ENCODE measurements at regions not wholly inside any gene's neighbourhood (a gene's known extent, or its start where the extent isn't known, plus 50 kb on each side); places are given as distances from the start of the nearest gene placed in this dataset.

DNA sequence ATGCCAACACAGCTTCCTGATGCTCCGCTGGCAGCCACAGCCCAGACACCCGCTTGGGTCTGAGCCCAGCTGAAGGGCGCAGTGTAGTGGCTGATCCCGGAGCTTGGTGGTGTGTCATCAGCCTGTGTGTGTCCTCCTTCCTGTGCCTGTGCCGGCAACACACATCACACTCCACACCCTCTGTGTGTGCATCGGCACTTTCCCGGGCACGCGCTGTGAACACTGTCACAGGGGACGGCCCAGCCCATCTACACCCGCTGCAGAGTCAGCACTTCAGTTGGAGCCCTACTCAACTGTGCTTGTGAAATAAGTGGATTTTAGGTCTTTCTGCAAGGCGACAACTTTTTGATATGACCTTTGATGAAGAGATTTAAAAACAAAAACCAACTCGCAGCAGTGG is 189.4 kb downstream of the IRX2 start:
- no peak for ATAC-seq

DNA sequence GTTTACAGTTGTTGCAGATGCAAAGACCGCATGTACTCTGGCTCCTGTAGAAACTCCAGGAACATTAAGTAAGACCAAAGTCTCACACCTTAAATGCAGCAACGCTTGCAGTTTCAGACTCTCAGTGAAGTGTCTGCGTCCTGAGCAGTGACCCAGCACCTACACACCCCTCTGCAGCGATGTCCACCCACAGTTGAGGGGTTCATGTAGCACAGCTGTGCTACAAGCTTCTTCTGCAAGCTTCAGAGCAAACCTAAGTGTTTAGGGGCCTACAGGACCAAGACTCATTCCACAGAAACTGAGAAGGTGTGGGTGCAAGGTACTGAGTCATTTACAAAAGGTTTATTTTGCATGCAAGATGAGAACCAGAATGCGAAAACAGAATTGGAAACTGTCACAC is 191.0 kb downstream of the IRX2 start:
- no peak for ATAC-seq
- in situ Hi-C loops (cut with MboI; ENCODE audit: low sequenced_read_pairs in 4 of 4), result no loop called here

More for the DNA sequence above, 189.4 kb downstream of the IRX2 start:
- no peak for DNase-seq
- in situ Hi-C loops (cut with MboI; ENCODE audit: low sequenced_read_pairs in 4 of 4), result no loop called here
- no peaks in the 10 kb centered on the region for H3K4me1 ChIP-seq
- H3K27ac ChIP-seq, result no peak overlapping the region
- no peaks in the 10 kb centered on the region for H3K27me3 ChIP-seq
- intact Hi-C loops (cut with DNase I; ENCODE audit: low total_unique reads), result no loop called here
- H3K36me3 ChIP-seq, result no peaks in the 10 kb centered on the region
- no peaks in the 10 kb centered on the region for H3K9me3 ChIP-seq
- TF ChIP-seq, protein P1, sequence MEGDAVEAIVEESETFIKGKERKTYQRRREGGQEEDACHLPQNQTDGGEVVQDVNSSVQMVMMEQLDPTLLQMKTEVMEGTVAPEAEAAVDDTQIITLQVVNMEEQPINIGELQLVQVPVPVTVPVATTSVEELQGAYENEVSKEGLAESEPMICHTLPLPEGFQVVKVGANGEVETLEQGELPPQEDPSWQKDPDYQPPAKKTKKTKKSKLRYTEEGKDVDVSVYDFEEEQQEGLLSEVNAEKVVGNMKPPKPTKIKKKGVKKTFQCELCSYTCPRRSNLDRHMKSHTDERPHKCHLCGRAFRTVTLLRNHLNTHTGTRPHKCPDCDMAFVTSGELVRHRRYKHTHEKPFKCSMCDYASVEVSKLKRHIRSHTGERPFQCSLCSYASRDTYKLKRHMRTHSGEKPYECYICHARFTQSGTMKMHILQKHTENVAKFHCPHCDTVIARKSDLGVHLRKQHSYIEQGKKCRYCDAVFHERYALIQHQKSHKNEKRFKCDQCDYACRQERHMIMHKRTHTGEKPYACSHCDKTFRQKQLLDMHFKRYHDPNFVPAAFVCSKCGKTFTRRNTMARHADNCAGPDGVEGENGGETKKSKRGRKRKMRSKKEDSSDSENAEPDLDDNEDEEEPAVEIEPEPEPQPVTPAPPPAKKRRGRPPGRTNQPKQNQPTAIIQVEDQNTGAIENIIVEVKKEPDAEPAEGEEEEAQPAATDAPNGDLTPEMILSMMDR (IDR thresholded peaks at IDR 0.05 in 4 of 5, conservative IDR thresholded peaks at IDR 0.05 in 1 of 5), result no peak
- TF ChIP-seq POLR2A (IDR thresholded peaks at IDR 0.05), result no peak
- H3K4me3 ChIP-seq, result no peak overlapping the region

DNA sequence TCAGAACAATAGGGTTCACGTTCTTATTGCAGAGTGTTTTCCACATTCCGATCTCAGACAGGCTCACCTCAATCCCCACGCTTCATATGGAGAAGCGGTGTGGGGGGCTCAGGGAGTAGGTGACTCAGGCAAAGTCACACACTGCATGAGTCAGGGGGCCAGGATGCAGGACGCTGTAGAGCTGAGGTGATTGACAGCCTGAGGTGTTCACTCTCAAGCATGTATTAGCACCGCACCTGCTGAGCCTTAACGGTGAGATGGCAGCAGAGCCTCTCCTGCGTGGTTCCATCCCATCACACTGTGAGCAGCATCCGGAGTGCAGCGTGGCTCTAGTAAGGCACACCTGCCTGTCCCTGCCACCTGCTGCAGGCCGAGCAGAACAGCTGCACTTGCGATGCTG is 194.0 kb downstream of the IRX2 start:
- no peak overlapping the region for H3K4me3 ChIP-seq
- no peaks in the 10 kb centered on the region for H3K36me3 ChIP-seq
- DNase-seq (no peak), ATAC-seq (no peak)
- intact Hi-C loops (cut with DNase I; ENCODE audit: low total_unique reads), result no loop called here
- H3K9me3 ChIP-seq, result no peaks in the 10 kb centered on the region
- no peak overlapping the region for H3K27ac ChIP-seq
- in situ Hi-C loops (cut with MboI; ENCODE audit: low sequenced_read_pairs in 4 of 4), result no loop called here
- no peaks in the 10 kb centered on the region for H3K4me1 ChIP-seq
- TF ChIP-seq, protein P1 (IDR thresholded peaks at IDR 0.05 in 4 of 5, conservative IDR thresholded peaks at IDR 0.05 in 1 of 5), result no peak
- no peak for TF ChIP-seq POLR2A (IDR thresholded peaks at IDR 0.05)
- H3K27me3 ChIP-seq, result no peaks in the 10 kb centered on the region

More for the DNA sequence above, 191.0 kb downstream of the IRX2 start:
- Histone ChIP-seq H3K9me3 (no peaks in the 10 kb centered on the region), H3K4me3 (no peak overlapping the region), H3K27me3 (no peaks in the 10 kb centered on the region), H3K4me1 (no peaks in the 10 kb centered on the region), H3K27ac (no peak overlapping the region), H3K36me3 (no peaks in the 10 kb centered on the region)
- DNase-seq, result no peak
- TF ChIP-seq, protein P1 (IDR thresholded peaks at IDR 0.05 in 4 of 5, conservative IDR thresholded peaks at IDR 0.05 in 1 of 5), result no peak
- TF ChIP-seq POLR2A (IDR thresholded peaks at IDR 0.05), result no peak
- intact Hi-C loops (cut with DNase I; ENCODE audit: low total_unique reads), result no loop called here

DNA sequence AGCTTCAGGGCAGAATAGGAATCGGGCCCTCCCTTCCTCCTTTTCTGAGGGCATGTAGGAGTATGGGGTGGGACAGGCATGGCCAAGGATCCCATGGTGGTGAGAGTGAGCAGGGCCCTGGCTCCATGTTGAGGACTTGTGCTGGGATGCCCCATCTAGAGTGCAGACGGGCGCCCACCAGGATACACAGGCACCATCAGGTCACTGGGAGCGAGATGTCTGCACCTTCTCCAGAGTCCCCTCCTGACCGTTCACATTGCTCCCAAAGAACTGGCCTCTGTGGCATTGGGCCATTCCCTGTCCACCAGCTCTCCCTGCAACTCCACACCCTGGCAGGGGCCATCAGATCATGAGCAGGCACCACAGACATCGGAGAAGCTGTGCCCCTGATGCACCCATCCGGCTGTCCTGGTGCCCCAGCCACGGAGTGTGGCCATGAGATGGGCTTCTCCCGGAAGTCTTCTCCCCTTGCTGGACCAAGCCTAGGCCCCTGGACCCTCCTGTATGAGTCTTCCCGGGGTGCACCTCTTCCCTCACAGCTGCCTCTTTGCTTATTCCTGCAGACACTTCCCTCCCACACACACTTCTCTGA is 195.0 kb downstream of the IRX2 start:
- Histone ChIP-seq H3K4me3 (no peak overlapping the region), H3K27me3 (no peaks in the 10 kb centered on the region), H3K36me3 (no peaks in the 10 kb centered on the region), H3K9me3 (no peaks in the 10 kb centered on the region), H3K4me1 (no peaks in the 10 kb centered on the region), H3K27ac (no peak overlapping the region)
- intact Hi-C loops (cut with DNase I; ENCODE audit: low total_unique reads) (no loop called here), in situ Hi-C loops (cut with MboI; ENCODE audit: low sequenced_read_pairs in 4 of 4) (no loop called here)
- no peak for DNase-seq
- no peak for TF ChIP-seq POLR2A (IDR thresholded peaks at IDR 0.05)
- TF ChIP-seq, protein P1 (IDR thresholded peaks at IDR 0.05 in 4 of 5, conservative IDR thresholded peaks at IDR 0.05 in 1 of 5), result no peak
- ATAC-seq, result no peak

DNA sequence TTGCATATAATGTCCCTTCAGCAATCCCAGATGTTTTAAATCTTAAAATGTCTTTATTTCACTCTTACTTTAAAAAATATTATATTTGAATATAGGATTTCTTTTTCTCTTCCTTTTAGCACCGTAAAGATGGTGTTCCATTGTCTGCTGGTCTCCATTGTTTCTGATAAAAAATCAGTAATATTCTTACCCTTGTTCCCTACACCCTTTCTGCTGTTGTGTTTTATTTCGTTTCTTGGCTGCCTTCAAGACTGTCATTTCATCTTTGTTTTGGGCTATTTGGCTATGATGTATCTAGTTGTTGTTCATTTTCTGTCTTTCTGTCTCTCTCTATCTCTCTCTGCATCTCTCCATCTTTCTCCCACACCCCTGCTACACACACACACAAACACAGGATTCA is 197.9 kb downstream of the IRX2 start:
- intact Hi-C loops (cut with DNase I; ENCODE audit: low total_unique reads), result no loop called here
- no peak overlapping the region for H3K4me3 ChIP-seq
- H3K27me3 ChIP-seq, result no peaks in the 10 kb centered on the region
- in situ Hi-C loops (cut with MboI; ENCODE audit: low sequenced_read_pairs in 4 of 4), result no loop called here
- no peaks in the 10 kb centered on the region for H3K4me1 ChIP-seq
- no peak overlapping the region for H3K27ac ChIP-seq
- no peaks in the 10 kb centered on the region for H3K36me3 ChIP-seq
- TF ChIP-seq POLR2A (IDR thresholded peaks at IDR 0.05), result no peak
- ATAC-seq (no peak), DNase-seq (no peak)
- H3K9me3 ChIP-seq, result no peaks in the 10 kb centered on the region
